Neural progenitor cell (in vitro differentiated cells): ENCODE measurements at regions not wholly inside any gene's neighbourhood (a gene's known extent, or its start where the extent isn't known, plus 50 kb on each side); places are given as distances from the start of the nearest gene placed in this dataset.

Experiments
- EZH2 ChIP-seq: fragments of 200-600 bp; sonication (generic); IDR thresholded peaks from 2 replicates; pipeline ENCODE4 v1.6.1; 2017; ENCODE audit warnings: antibody characterized with exemption, mild to moderate bottlenecking, moderate library complexity
- TF ChIP-seq, protein P1 (sequence below): fragments of 200-600 bp; sonication (generic); IDR thresholded peaks from 2 replicates; pipeline ENCODE4 v1.5.1; 2017; ENCODE audit warnings: antibody characterized with exemption, mild to moderate bottlenecking

DNA sequence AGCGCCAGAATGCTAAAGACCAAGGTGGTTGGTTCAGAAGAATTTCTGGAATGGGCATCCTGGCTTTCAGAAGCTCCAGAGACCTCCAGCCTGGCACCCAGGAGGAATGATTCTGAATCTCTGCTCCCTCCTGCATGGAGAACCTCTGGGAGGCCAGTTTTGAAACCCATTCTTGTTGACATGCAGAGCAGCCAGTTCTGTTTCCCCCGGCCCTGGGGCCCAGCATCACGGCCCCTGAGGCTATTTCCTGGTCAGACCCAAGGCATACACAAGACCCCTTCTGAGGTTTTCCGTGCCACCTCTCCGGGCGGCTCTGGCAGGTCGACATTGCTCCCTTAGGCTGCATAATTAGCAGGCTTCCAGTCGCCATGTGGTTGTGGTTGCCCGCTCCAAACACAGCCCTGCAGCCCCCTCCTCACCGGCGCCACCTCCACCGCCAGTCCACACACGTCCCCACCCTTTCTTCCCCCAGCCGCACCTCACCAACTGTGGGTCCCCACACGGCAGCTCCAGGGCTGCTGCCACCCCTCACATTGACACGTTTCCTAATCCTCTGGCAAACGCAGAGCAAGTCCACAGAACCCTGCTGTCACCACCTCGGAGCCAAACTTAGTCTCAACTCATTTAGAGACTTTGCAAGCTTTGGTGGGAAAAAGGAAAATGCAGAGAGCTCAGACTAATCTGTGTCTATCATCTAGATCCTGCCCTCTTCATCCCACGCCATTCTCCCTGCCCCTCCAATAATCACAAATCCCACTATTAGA, 367.1 kb downstream of the SOX9 start:
- TF ChIP-seq, protein P1, sequence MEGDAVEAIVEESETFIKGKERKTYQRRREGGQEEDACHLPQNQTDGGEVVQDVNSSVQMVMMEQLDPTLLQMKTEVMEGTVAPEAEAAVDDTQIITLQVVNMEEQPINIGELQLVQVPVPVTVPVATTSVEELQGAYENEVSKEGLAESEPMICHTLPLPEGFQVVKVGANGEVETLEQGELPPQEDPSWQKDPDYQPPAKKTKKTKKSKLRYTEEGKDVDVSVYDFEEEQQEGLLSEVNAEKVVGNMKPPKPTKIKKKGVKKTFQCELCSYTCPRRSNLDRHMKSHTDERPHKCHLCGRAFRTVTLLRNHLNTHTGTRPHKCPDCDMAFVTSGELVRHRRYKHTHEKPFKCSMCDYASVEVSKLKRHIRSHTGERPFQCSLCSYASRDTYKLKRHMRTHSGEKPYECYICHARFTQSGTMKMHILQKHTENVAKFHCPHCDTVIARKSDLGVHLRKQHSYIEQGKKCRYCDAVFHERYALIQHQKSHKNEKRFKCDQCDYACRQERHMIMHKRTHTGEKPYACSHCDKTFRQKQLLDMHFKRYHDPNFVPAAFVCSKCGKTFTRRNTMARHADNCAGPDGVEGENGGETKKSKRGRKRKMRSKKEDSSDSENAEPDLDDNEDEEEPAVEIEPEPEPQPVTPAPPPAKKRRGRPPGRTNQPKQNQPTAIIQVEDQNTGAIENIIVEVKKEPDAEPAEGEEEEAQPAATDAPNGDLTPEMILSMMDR: no peak
- TF ChIP-seq EZH2: no peak
